ENCODE measurements at regions not wholly inside any gene's neighbourhood (a gene's known extent, or its start where the extent isn't known, plus 50 kb on each side); places are given as distances from the start of the nearest gene placed in this dataset.

DNA sequence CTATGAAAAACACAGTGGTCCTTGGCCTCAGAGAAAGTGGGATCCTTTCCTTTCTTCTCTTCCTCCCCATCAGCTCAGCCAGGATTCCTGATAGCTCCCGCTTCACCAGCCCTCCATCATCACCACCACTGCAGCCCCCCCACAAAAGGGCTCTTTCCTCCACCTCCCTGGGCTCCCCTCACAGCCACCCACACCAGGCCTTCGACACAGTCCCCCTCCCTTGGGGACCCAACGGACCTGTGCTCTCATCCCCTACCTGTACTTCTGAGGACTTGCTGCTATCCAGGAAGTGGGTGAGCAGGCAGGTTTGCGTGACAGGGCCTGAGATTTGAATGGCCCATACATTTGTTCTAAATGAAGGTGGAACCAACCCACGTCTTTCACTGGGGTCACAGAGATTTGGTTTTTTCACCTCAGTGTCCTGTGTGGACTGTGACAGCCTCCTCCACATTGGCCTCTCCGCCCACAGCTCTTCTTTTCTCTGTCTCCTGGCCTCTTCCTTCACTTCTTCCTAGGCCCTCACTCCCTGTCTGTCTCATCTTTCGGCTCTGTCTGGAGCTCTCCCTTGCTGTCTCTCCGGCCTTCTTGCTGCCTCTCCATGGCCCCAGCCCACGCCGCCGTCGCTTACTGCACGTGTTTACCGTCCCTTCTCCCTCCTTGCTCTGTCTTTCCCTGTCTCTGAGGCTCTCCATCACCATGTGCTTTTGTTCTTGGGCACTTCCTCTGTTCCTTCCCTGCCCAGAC is 238.6 kb downstream of the FOXD2 start (continued):
- TF ChIP-seq, protein P1, sequence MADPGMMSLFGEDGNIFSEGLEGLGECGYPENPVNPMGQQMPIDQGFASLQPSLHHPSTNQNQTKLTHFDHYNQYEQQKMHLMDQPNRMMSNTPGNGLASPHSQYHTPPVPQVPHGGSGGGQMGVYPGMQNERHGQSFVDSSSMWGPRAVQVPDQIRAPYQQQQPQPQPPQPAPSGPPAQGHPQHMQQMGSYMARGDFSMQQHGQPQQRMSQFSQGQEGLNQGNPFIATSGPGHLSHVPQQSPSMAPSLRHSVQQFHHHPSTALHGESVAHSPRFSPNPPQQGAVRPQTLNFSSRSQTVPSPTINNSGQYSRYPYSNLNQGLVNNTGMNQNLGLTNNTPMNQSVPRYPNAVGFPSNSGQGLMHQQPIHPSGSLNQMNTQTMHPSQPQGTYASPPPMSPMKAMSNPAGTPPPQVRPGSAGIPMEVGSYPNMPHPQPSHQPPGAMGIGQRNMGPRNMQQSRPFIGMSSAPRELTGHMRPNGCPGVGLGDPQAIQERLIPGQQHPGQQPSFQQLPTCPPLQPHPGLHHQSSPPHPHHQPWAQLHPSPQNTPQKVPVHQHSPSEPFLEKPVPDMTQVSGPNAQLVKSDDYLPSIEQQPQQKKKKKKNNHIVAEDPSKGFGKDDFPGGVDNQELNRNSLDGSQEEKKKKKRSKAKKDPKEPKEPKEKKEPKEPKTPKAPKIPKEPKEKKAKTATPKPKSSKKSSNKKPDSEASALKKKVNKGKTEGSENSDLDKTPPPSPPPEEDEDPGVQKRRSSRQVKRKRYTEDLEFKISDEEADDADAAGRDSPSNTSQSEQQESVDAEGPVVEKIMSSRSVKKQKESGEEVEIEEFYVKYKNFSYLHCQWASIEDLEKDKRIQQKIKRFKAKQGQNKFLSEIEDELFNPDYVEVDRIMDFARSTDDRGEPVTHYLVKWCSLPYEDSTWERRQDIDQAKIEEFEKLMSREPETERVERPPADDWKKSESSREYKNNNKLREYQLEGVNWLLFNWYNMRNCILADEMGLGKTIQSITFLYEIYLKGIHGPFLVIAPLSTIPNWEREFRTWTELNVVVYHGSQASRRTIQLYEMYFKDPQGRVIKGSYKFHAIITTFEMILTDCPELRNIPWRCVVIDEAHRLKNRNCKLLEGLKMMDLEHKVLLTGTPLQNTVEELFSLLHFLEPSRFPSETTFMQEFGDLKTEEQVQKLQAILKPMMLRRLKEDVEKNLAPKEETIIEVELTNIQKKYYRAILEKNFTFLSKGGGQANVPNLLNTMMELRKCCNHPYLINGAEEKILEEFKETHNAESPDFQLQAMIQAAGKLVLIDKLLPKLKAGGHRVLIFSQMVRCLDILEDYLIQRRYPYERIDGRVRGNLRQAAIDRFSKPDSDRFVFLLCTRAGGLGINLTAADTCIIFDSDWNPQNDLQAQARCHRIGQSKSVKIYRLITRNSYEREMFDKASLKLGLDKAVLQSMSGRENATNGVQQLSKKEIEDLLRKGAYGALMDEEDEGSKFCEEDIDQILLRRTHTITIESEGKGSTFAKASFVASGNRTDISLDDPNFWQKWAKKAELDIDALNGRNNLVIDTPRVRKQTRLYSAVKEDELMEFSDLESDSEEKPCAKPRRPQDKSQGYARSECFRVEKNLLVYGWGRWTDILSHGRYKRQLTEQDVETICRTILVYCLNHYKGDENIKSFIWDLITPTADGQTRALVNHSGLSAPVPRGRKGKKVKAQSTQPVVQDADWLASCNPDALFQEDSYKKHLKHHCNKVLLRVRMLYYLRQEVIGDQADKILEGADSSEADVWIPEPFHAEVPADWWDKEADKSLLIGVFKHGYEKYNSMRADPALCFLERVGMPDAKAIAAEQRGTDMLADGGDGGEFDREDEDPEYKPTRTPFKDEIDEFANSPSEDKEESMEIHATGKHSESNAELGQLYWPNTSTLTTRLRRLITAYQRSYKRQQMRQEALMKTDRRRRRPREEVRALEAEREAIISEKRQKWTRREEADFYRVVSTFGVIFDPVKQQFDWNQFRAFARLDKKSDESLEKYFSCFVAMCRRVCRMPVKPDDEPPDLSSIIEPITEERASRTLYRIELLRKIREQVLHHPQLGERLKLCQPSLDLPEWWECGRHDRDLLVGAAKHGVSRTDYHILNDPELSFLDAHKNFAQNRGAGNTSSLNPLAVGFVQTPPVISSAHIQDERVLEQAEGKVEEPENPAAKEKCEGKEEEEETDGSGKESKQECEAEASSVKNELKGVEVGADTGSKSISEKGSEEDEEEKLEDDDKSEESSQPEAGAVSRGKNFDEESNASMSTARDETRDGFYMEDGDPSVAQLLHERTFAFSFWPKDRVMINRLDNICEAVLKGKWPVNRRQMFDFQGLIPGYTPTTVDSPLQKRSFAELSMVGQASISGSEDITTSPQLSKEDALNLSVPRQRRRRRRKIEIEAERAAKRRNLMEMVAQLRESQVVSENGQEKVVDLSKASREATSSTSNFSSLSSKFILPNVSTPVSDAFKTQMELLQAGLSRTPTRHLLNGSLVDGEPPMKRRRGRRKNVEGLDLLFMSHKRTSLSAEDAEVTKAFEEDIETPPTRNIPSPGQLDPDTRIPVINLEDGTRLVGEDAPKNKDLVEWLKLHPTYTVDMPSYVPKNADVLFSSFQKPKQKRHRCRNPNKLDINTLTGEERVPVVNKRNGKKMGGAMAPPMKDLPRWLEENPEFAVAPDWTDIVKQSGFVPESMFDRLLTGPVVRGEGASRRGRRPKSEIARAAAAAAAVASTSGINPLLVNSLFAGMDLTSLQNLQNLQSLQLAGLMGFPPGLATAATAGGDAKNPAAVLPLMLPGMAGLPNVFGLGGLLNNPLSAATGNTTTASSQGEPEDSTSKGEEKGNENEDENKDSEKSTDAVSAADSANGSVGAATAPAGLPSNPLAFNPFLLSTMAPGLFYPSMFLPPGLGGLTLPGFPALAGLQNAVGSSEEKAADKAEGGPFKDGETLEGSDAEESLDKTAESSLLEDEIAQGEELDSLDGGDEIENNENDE (IDR thresholded peaks at IDR 0.05; ENCODE audit: insufficient replicate concordance, low read length): no peak
- TF ChIP-seq SRF (IDR thresholded peaks at IDR 0.05; ENCODE audit: low read depth, low read length) (no peak), ASH2L (IDR thresholded peaks at IDR 0.05; ENCODE audit: low read length) (no peak), JUND (IDR thresholded peaks at IDR 0.05; ENCODE audit: low read length) (no peak), FOSL1 (IDR thresholded peaks at IDR 0.05; ENCODE audit: insufficient read depth, low read depth, low read length) (no peak)
- TF ChIP-seq, protein P2, sequence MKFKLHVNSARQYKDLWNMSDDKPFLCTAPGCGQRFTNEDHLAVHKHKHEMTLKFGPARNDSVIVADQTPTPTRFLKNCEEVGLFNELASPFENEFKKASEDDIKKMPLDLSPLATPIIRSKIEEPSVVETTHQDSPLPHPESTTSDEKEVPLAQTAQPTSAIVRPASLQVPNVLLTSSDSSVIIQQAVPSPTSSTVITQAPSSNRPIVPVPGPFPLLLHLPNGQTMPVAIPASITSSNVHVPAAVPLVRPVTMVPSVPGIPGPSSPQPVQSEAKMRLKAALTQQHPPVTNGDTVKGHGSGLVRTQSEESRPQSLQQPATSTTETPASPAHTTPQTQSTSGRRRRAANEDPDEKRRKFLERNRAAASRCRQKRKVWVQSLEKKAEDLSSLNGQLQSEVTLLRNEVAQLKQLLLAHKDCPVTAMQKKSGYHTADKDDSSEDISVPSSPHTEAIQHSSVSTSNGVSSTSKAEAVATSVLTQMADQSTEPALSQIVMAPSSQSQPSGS (IDR thresholded peaks at IDR 0.05; ENCODE audit: low read length): no peak

All from H1 (cell line).